ENCODE measurements at regions not wholly inside any gene's neighbourhood (a gene's known extent, or its start where the extent isn't known, plus 50 kb on each side); places are given as distances from the start of the nearest gene placed in this dataset.

GRCh38 chr2:222809582-222809981, 51.3 kb upstream of the ACSL3 start:
- peaks cover 9% of the 10 kb centered on the region for H3K27me3 Mint-ChIP-seq
- H3K27ac Mint-ChIP-seq = no peak overlapping the region
- H3K36me3 Mint-ChIP-seq = no peaks in the 10 kb centered on the region
- no peaks in the 10 kb centered on the region for H3K9me3 Mint-ChIP-seq
- H3K4me3 Mint-ChIP-seq = no peak overlapping the region
- H3K4me1 Mint-ChIP-seq = peaks cover 0 to 3% (median 0%) of the 10 kb centered on the region in 3 donors

- Mint-ChIP-seq H3K36me3 (no peaks in the 10 kb centered on the region), H3K4me1 (peaks cover 0 to 3% (median 0%) of the 10 kb centered on the region in 3 donors), H3K9me3 (no peaks in the 10 kb centered on the region), H3K27ac (peak overlapping the region in 1 of 3 donors; percentile 5), H3K4me3 (no peak overlapping the region), H3K27me3 (peaks cover 9% of the 10 kb centered on the region)
These were observed 50.8 kb upstream of the ACSL3 start for GRCh38 chr2:222810044-222810443.

All from IgD-negative memory B cell (primary cell).